ENCODE measurements at regions not wholly inside any gene's neighbourhood (a gene's known extent, or its start where the extent isn't known, plus 50 kb on each side); places are given as distances from the start of the nearest gene placed in this dataset.

GRCh38 chr10:46226232-46226631 is 60.6 kb upstream of the ANTXRL start:
- Histone ChIP-seq H3K27me3 (ENCODE audit: control insufficient read depth in 2 of 2, insufficient read depth in 2 of 2, low read length in 2 of 2) (no peaks in the 10 kb centered on the region), H3K9me1 (replicated peaks; ENCODE audit: control insufficient read depth, extremely low read depth, insufficient read depth, low read length) (no peaks in the 10 kb centered on the region), H4K20me1 (replicated peaks; ENCODE audit: control insufficient read depth, extremely low read depth, insufficient read depth, low read length) (no peaks in the 10 kb centered on the region), H3K4me3 (replicated peaks in 1 of 3; ENCODE audit: insufficient read depth in 1 of 3, low read depth in 1 of 3, low read length in 3 of 3) (no peak overlapping the region), H3K9me3 (replicated peaks; ENCODE audit: control insufficient read depth, insufficient read depth, low read length) (no peaks in the 10 kb centered on the region), H3K9ac (replicated peaks; ENCODE audit: extremely low read depth, insufficient read depth, low read length) (no peak overlapping the region), H3K36me3 (ENCODE audit: control insufficient read depth in 2 of 2, extremely low read depth in 1 of 2, insufficient read depth in 2 of 2, low read length in 2 of 2) (no peaks in the 10 kb centered on the region), H3K4me2 (ENCODE audit: insufficient read depth, low read length) (no peak overlapping the region), H3K79me2 (ENCODE audit: control insufficient read depth, insufficient read depth, low read length) (no peaks in the 10 kb centered on the region), H3K27ac (ENCODE audit: insufficient read depth, low read depth, low read length) (no peak overlapping the region), H2AFZ (ENCODE audit: low read depth, low read length) (no peak overlapping the region), H3K4me1 (ENCODE audit: control insufficient read depth, extremely low read depth, insufficient read depth, low read length) (no peaks in the 10 kb centered on the region)
- no TSS peak for BruUV-seq (replicated peaks)
- intact Hi-C loops (cut with micrococcal nuclease) (loop anchor here (5.0 kb wide), 1 partner anchor 244 kb away; no protein-coding TSS in a partner anchor), dilution Hi-C loops (cut with MboI; ENCODE audit: extremely low pct_ligation_motif_present, low sequenced_read_pairs) (no loop called here)
- no peak for TF ChIP-seq MYC (IDR thresholded peaks at IDR 0.05; ENCODE audit: low read depth, low read length)
- TF ChIP-seq JUN (IDR thresholded peaks at IDR 0.05; ENCODE audit: borderline replicate concordance, insufficient read depth, insufficient read length, low read depth) = no peak
- no peak for TF ChIP-seq CTCF (IDR thresholded peaks at IDR 0.05; ENCODE audit: extremely low read depth in 1 of 2, insufficient read depth in 1 of 2, low read depth in 1 of 2, low read length in 2 of 2)
- TF ChIP-seq EZH2 (IDR thresholded peaks at IDR 0.05; ENCODE audit: borderline replicate concordance, low read depth, low read length, severe bottlenecking) = no peak
- no peak for TF ChIP-seq POLR2AphosphoS5 (IDR thresholded peaks at IDR 0.05; ENCODE audit: insufficient read depth, low read depth, low read length)
- TF ChIP-seq GATA2 (IDR thresholded peaks at IDR 0.05; ENCODE audit: insufficient read depth, insufficient read length, low read depth, low read length) = no peak
- TF ChIP-seq MAX (IDR thresholded peaks at IDR 0.05; ENCODE audit: insufficient read depth, insufficient read length) = no peak
- no peak for TF ChIP-seq FOS (IDR thresholded peaks at IDR 0.05; ENCODE audit: borderline replicate concordance, insufficient read depth, low read length)
- TF ChIP-seq POLR2A (IDR thresholded peaks at IDR 0.05; ENCODE audit: low read depth, low read length) = no peak
- ChIA-PET POLR2A (no interaction called here), CTCF (interaction anchor here (1.4 to 4.0 kb wide), 6 partner anchors 9 to 339 kb away, joined by 3 to 40 read pairs (median 26); no protein-coding TSS in a partner anchor)
- FAIRE-seq (no peak), DNase-seq (ENCODE audit: low read depth, low spot score) (no peak)

Measured in endothelial cell of umbilical vein (primary cell).